Gastroesophageal sphincter (tissue), 3 donors: ENCODE measurements at regions not wholly inside any gene's neighbourhood (a gene's known extent, or its start where the extent isn't known, plus 50 kb on each side); places are given as distances from the start of the nearest gene placed in this dataset.

ENCODE experiments used
- CTCF ChIP-seq, 4 experiments: fragments of 200-600 bp in 2 of 4; fragments of 450-650 bp in 2 of 4; sonication (generic) in 1 of 4; IDR thresholded peaks; one replicate each; pipeline ENCODE4 v1.5.1; 2017 to 2019; ENCODE audit warnings: antibody characterized with exemption in 4 of 4, mild to moderate bottlenecking in 2 of 4, moderate library complexity in 2 of 4
- EP300 ChIP-seq: sonication (generic); formaldehyde crosslinking; IDR thresholded peaks from one replicate; pipeline ENCODE4 v1.6.1; 2017; ENCODE audit warnings: antibody characterized with exemption, mild to moderate bottlenecking

- no peak for TF ChIP-seq CTCF (IDR thresholded peaks at IDR 0.05)
- TF ChIP-seq EP300: no peak
Measured at GRCh38 chr10:112080231-112080630, 103.3 kb downstream of the GPAM start.
